GM18517 (cell line): ENCODE measurements at regions not wholly inside any gene's neighbourhood (a gene's known extent, or its start where the extent isn't known, plus 50 kb on each side); places are given as distances from the start of the nearest gene placed in this dataset.

Experiments
- ATAC-seq: cut with Tn5 transposase; IDR thresholded peaks from one replicate; pipeline ENCODE4 v1.9.1; 2021; ENCODE audit warnings: mild to moderate bottlenecking, moderate library complexity; ENCODE audit not compliant: unreplicated experiment

GRCh38 chr21:29228306-29228705, 70.4 kb upstream of the BACH1 start:
- no peak for ATAC-seq

GRCh38 chr21:29230551-29231261, 68.0 kb upstream of the BACH1 start:
- ATAC-seq = no peak

GRCh38 chr21:29231756-29232529, 66.8 kb upstream of the BACH1 start:
- ATAC-seq = no peak

GRCh38 chr21:29232530-29233255, 66.0 kb upstream of the BACH1 start:
- ATAC-seq = no peak

- peak; percentile 17 for ATAC-seq
These were observed 65.5 kb upstream of the BACH1 start for GRCh38 chr21:29233256-29233546.

- peak; percentile 59 for ATAC-seq
These were observed 64.8 kb upstream of the BACH1 start for GRCh38 chr21:29233611-29234540.

- ATAC-seq = peak; percentile 51
These were observed 63.0 kb upstream of the BACH1 start for GRCh38 chr21:29235714-29236197.

- ATAC-seq = no peak
These were observed 62.5 kb upstream of the BACH1 start for GRCh38 chr21:29236201-29236600.

- ATAC-seq = no peak
These were observed 61.3 kb upstream of the BACH1 start for GRCh38 chr21:29237110-29238052.

- ATAC-seq = no peak
These were observed 60.4 kb upstream of the BACH1 start for GRCh38 chr21:29238053-29238966.

GRCh38 chr21:29238967-29239290, 59.8 kb upstream of the BACH1 start:
- ATAC-seq = no peak

GRCh38 chr21:29240136-29240535, 58.6 kb upstream of the BACH1 start:
- no peak for ATAC-seq

GRCh38 chr21:29242201-29242600, 56.5 kb upstream of the BACH1 start:
- ATAC-seq = no peak

- ATAC-seq = no peak
These were observed 55.5 kb upstream of the BACH1 start for GRCh38 chr21:29243188-29243587.

- peak; percentile 70 for ATAC-seq
These were observed 53.5 kb upstream of the BACH1 start for GRCh38 chr21:29245104-29245643.

- ATAC-seq = no peak
These were observed 52.9 kb upstream of the BACH1 start for GRCh38 chr21:29245863-29246262.

- no peak for ATAC-seq
These were observed 52.1 kb upstream of the BACH1 start for GRCh38 chr21:29246614-29247013.

GRCh38 chr21:29248124-29248523, 50.6 kb upstream of the BACH1 start:
- ATAC-seq = no peak
